Iris pigment epithelial cell (primary cell): ENCODE measurements at regions not wholly inside any gene's neighbourhood (a gene's known extent, or its start where the extent isn't known, plus 50 kb on each side); places are given as distances from the start of the nearest gene placed in this dataset.
A peak's percentile ranks its signal among the peaks of the same experiment; 100 is the strongest.

Experiments
- DNase-seq: peaks from one replicate; pipeline ENCODE4 v3.0.0-alpha.2; 2011; ENCODE audit warnings: low read depth

- no peak for DNase-seq
Observed at GRCh38 chr6:4324746-4325145, 189.4 kb upstream of the ECI2 start.

GRCh38 chr6:4323322-4323721 lies 187.9 kb upstream of the ECI2 start:
- DNase-seq = no peak

- peak; percentile 36 for DNase-seq
Observed at GRCh38 chr6:4322846-4323309, 187.5 kb upstream of the ECI2 start.

- no peak for DNase-seq
Observed at GRCh38 chr6:4322134-4322845, 186.9 kb upstream of the ECI2 start.

- peak; percentile 97 for DNase-seq
Observed at GRCh38 chr6:4320860-4321259, 185.5 kb upstream of the ECI2 start.

- DNase-seq = peak; percentile 49
Observed at GRCh38 chr6:4319981-4320683, 184.8 kb upstream of the ECI2 start.

GRCh38 chr6:4318321-4318720 lies 182.9 kb upstream of the ECI2 start:
- no peak for DNase-seq

GRCh38 chr6:4316867-4317400 lies 181.6 kb upstream of the ECI2 start:
- DNase-seq = peak; percentile 70

GRCh38 chr6:4314201-4314707 lies 178.9 kb upstream of the ECI2 start:
- no peak for DNase-seq

GRCh38 chr6:4313044-4313686 lies 177.8 kb upstream of the ECI2 start:
- peak; percentile 98 for DNase-seq

- DNase-seq = no peak
Observed at GRCh38 chr6:4311976-4312860, 176.8 kb upstream of the ECI2 start.

- DNase-seq = no peak
Observed at GRCh38 chr6:4309540-4309939, 174.2 kb upstream of the ECI2 start.

- DNase-seq = peak; percentile 49
Observed at GRCh38 chr6:4308364-4308763, 173.0 kb upstream of the ECI2 start.

- no peak for DNase-seq
Observed at GRCh38 chr6:4304927-4305455, 169.6 kb upstream of the ECI2 start.

GRCh38 chr6:4303638-4304037 lies 168.3 kb upstream of the ECI2 start:
- no peak for DNase-seq

GRCh38 chr6:4302524-4302923 lies 167.1 kb upstream of the ECI2 start:
- no peak for DNase-seq

- DNase-seq = no peak
Observed at GRCh38 chr6:4301871-4302270, 166.5 kb upstream of the ECI2 start.

GRCh38 chr6:4300917-4301316 lies 165.5 kb upstream of the ECI2 start:
- DNase-seq = no peak

- peak; percentile 44 for DNase-seq
Observed at GRCh38 chr6:4299476-4299875, 164.1 kb upstream of the ECI2 start.

- no peak for DNase-seq
Observed at GRCh38 chr6:4297348-4297747, 162.0 kb upstream of the ECI2 start.

- no peak for DNase-seq
Observed at GRCh38 chr6:4296552-4296951, 161.2 kb upstream of the ECI2 start.
